Natural killer cell (primary cell): ENCODE measurements at regions not wholly inside any gene's neighbourhood (a gene's known extent, or its start where the extent isn't known, plus 50 kb on each side); places are given as distances from the start of the nearest gene placed in this dataset.

Experiments
- ATAC-seq, 3 donors: fragments of 150-1000 bp in 2 of 3; fragments of 200-7000 bp in 1 of 3; cut with Tn5 transposase; 1 replicate in 1 of 3; 2 replicates in 2 of 3; pipeline ENCODE4 v1.10.0; 2021; ENCODE audit warnings: mild to moderate bottlenecking in 2 of 3, moderate library complexity in 2 of 3
- DNase-seq, 2 donors: peaks; one replicate each; pipeline versions ENCODE4 v3.0.0 to v3.0.0-alpha.2; 2013 to 2021; ENCODE audit warnings: mixed read lengths in 1 of 2
- H3K27ac ChIP-seq: one replicate; pipeline ENCODE4 v1.5.1; 2013; ENCODE audit warnings: mild to moderate bottlenecking, low read length
- H3K27me3 ChIP-seq: one replicate; pipeline ENCODE4 v1.6.1; 2013; ENCODE audit warnings: low read length; ENCODE audit not compliant: control insufficient read depth, insufficient read depth
- H3K36me3 ChIP-seq: one replicate; pipeline ENCODE4 v1.6.1; 2013; ENCODE audit warnings: low read length; ENCODE audit not compliant: control insufficient read depth, insufficient read depth
- H3K4me1 ChIP-seq: one replicate; pipeline ENCODE4 v1.6.1; 2013; ENCODE audit warnings: low read length; ENCODE audit not compliant: control insufficient read depth, insufficient read depth
- H3K4me3 ChIP-seq: one replicate; pipeline ENCODE4 v1.5.1; 2013; ENCODE audit warnings: low read length
- H3K9me3 ChIP-seq: one replicate; pipeline ENCODE4 v1.6.1; 2013; ENCODE audit warnings: low read length; ENCODE audit not compliant: control insufficient read depth, insufficient read depth
- H3K27ac Mint-ChIP-seq, 2 donors: one replicate each; pipeline ENCODE4 v1.8.0; 2022; ENCODE audit warnings: mild to moderate bottlenecking in 2 of 2, mixed read lengths in 2 of 2, moderate library complexity in 1 of 2
- H3K27me3 Mint-ChIP-seq, 2 donors: one replicate each; pipeline ENCODE4 v1.8.0; 2022; ENCODE audit warnings: low read depth in 2 of 2, mixed read lengths in 2 of 2
- H3K36me3 Mint-ChIP-seq: one replicate; pipeline ENCODE4 v1.8.0; 2022; ENCODE audit warnings: mixed read lengths
- H3K4me1 Mint-ChIP-seq, 2 donors: one replicate each; pipeline ENCODE4 v1.8.0; 2022; ENCODE audit warnings: mixed read lengths in 2 of 2
- H3K4me3 Mint-ChIP-seq: one replicate; pipeline ENCODE4 v1.8.0; 2022; ENCODE audit warnings: mild to moderate bottlenecking, moderate library complexity, mixed read lengths
- H3K9me3 Mint-ChIP-seq, 2 donors: one replicate each; pipeline ENCODE4 v1.8.0; 2022; ENCODE audit warnings: mixed read lengths in 2 of 2
- CTCF ChIP-seq: fragments of 200-600 bp; IDR thresholded peaks from one replicate; pipeline ENCODE4 v1.8.0; 2022; ENCODE audit warnings: antibody characterized with exemption
- WGBS: methylation state at CpG from one replicate; pipeline ENCODE4 v1.1.7; 2013; ENCODE audit warnings: missing lambda C conversion rate; ENCODE audit not compliant: insufficient coverage; 5-methylcytosine and 5-hydroxymethylcytosine counted together
- intact Hi-C: fragments of 100-400 bp; cut with micrococcal nuclease; formaldehyde crosslinking; loops from one replicate; pipeline ENCODE4 v1.14.2; 2022

- H3K9me3 ChIP-seq, result no peaks in the 10 kb centered on the region
- Mint-ChIP-seq H3K36me3 (no peaks in the 10 kb centered on the region), H3K27me3 (peaks cover 0 to 9% of the 10 kb centered on the region in 2 donors), H3K4me1 (no peaks in the 10 kb centered on the region), H3K4me3 (no peak overlapping the region), H3K27ac (no peak overlapping the region), H3K9me3 (no peaks in the 10 kb centered on the region)
- TF ChIP-seq CTCF, result no peak
- H3K36me3 ChIP-seq, result no peaks in the 10 kb centered on the region
- no peaks in the 10 kb centered on the region for H3K4me1 ChIP-seq
- DNase-seq (no peak), ATAC-seq (no peak)
- no peak overlapping the region for H3K27ac ChIP-seq
- WGBS, result 70% methylated on average over 1 of the region's 2 CpGs
- no peaks in the 10 kb centered on the region for H3K27me3 ChIP-seq
- intact Hi-C loops, result no loop called here
- no peak overlapping the region for H3K4me3 ChIP-seq
Measured at GRCh38 chr20:22880277-22880676, 154.8 kb upstream of the SSTR4 start.

GRCh38 chr20:22887796-22888195 lies 147.3 kb upstream of the SSTR4 start:
- ATAC-seq (no peak), DNase-seq (no peak)
- Histone ChIP-seq H3K4me3 (no peak overlapping the region), H3K27me3 (no peaks in the 10 kb centered on the region), H3K9me3 (no peaks in the 10 kb centered on the region), H3K36me3 (no peaks in the 10 kb centered on the region), H3K4me1 (no peaks in the 10 kb centered on the region), H3K27ac (no peak overlapping the region)
- H3K27ac Mint-ChIP-seq, result no peak overlapping the region
- H3K36me3 Mint-ChIP-seq, result peaks cover 9% of the 10 kb centered on the region
- peaks cover 2 to 5% of the 10 kb centered on the region in 2 donors for H3K9me3 Mint-ChIP-seq
- H3K4me1 Mint-ChIP-seq, result no peaks in the 10 kb centered on the region
- no peak overlapping the region for H3K4me3 Mint-ChIP-seq
- TF ChIP-seq CTCF, result no peak
- intact Hi-C loops, result no loop called here
- WGBS, result 100% methylated on average over 2 of the region's 2 CpGs
- H3K27me3 Mint-ChIP-seq, result peaks cover 6 to 13% of the 10 kb centered on the region in 2 donors

- DNase-seq (no peak), ATAC-seq (no peak)
- Mint-ChIP-seq H3K4me3 (no peak overlapping the region), H3K27ac (no peak overlapping the region), H3K9me3 (peaks cover 2 to 5% of the 10 kb centered on the region in 2 donors), H3K27me3 (peaks cover 6 to 13% of the 10 kb centered on the region in 2 donors), H3K4me1 (no peaks in the 10 kb centered on the region), H3K36me3 (peaks cover 9% of the 10 kb centered on the region)
- TF ChIP-seq CTCF, result no peak
- no peaks in the 10 kb centered on the region for H3K9me3 ChIP-seq
- intact Hi-C loops, result no loop called here
- 87% methylated on average over 5 of the region's 5 CpGs for WGBS
- no peak overlapping the region for H3K4me3 ChIP-seq
- no peaks in the 10 kb centered on the region for H3K27me3 ChIP-seq
- no peak overlapping the region for H3K27ac ChIP-seq
- H3K4me1 ChIP-seq, result no peaks in the 10 kb centered on the region
- no peaks in the 10 kb centered on the region for H3K36me3 ChIP-seq
Measured at GRCh38 chr20:22890594-22891300, 144.4 kb upstream of the SSTR4 start.

- Mint-ChIP-seq H3K27ac (no peak overlapping the region), H3K9me3 (peaks cover 9 to 10% of the 10 kb centered on the region in 2 donors), H3K4me3 (no peak overlapping the region), H3K4me1 (no peaks in the 10 kb centered on the region), H3K36me3 (peaks cover 8% of the 10 kb centered on the region), H3K27me3 (no peaks in the 10 kb centered on the region)
- Histone ChIP-seq H3K4me3 (no peak overlapping the region), H3K36me3 (no peaks in the 10 kb centered on the region), H3K9me3 (no peaks in the 10 kb centered on the region), H3K27me3 (no peaks in the 10 kb centered on the region), H3K27ac (no peak overlapping the region), H3K4me1 (no peaks in the 10 kb centered on the region)
- intact Hi-C loops, result no loop called here
- ATAC-seq (no peak), DNase-seq (no peak)
- TF ChIP-seq CTCF, result no peak
Measured at GRCh38 chr20:22901164-22901563, 133.9 kb upstream of the SSTR4 start.
